Stomach (tissue), 4 donors: ENCODE measurements at regions not wholly inside any gene's neighbourhood (a gene's known extent, or its start where the extent isn't known, plus 50 kb on each side); places are given as distances from the start of the nearest gene placed in this dataset.

ENCODE experiments used
- POLR2AphosphoS5 ChIP-seq, 3 donors: sonication (generic); formaldehyde crosslinking; IDR thresholded peaks; one replicate each; pipeline ENCODE4 v1.6.1; 2016; ENCODE audit warnings: antibody characterized with exemption in 3 of 3
- TF ChIP-seq, protein P1 (sequence below), 7 experiments: fragments of 450-650 bp in 4 of 7; fragments of 200-600 bp in 3 of 7; sonication (generic) in 3 of 7; IDR thresholded peaks; one replicate each; pipeline ENCODE4 v1.5.1; 2016 to 2019; ENCODE audit warnings: antibody characterized with exemption in 7 of 7, control low read depth in 2 of 7, mild to moderate bottlenecking in 1 of 7

DNA sequence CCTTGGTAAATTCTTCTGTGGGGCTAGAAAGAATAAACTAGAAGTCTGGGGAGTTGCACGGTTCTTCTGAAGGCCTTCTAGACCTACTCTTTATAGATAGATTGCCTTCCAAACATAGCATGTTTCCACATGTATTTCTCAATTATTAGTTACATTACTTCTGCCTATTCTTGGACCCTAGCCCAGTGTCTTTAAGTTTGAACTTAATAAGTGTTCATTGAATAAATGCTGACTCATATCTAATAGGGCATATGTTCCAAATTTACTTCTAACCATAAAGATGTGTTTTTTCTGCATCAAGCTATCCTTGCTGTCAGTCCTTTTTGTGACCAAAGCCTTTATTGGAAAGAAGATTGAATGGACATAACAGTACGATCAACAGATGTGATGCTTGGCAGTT lies 503.6 kb upstream of the ZFP42 start:
- TF ChIP-seq POLR2AphosphoS5 (IDR thresholded peaks at IDR 0.05), result no peak
- TF ChIP-seq, protein P1, sequence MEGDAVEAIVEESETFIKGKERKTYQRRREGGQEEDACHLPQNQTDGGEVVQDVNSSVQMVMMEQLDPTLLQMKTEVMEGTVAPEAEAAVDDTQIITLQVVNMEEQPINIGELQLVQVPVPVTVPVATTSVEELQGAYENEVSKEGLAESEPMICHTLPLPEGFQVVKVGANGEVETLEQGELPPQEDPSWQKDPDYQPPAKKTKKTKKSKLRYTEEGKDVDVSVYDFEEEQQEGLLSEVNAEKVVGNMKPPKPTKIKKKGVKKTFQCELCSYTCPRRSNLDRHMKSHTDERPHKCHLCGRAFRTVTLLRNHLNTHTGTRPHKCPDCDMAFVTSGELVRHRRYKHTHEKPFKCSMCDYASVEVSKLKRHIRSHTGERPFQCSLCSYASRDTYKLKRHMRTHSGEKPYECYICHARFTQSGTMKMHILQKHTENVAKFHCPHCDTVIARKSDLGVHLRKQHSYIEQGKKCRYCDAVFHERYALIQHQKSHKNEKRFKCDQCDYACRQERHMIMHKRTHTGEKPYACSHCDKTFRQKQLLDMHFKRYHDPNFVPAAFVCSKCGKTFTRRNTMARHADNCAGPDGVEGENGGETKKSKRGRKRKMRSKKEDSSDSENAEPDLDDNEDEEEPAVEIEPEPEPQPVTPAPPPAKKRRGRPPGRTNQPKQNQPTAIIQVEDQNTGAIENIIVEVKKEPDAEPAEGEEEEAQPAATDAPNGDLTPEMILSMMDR (IDR thresholded peaks at IDR 0.05), result no peak
